NCI-H345 treated with DMSO at 0.1 percent for 48 hours (cell line): ENCODE measurements at regions not wholly inside any gene's neighbourhood (a gene's known extent, or its start where the extent isn't known, plus 50 kb on each side); places are given as distances from the start of the nearest gene placed in this dataset.
"Not testable (repeated sequence)": the region's sequence is repeated elsewhere in the genome, so short reads cannot be mapped to it uniquely, and the experiment has no call there.

ENCODE experiments used
- DNase-seq: peaks from one replicate; lab custom pipeline; 2025; ENCODE audit not compliant: unreplicated experiment; lab: John Stamatoyannopoulos, UW

GRCh38 chr5:23963449-23963848 lies 456.0 kb downstream of the PRDM9 start:
- DNase-seq: no peak

GRCh38 chr5:23977365-23977764 lies 470.0 kb downstream of the PRDM9 start:
- DNase-seq: no peak

GRCh38 chr5:23977997-23978396 lies 470.6 kb downstream of the PRDM9 start:
- no peak for DNase-seq

- no peak for DNase-seq
Observed at GRCh38 chr5:23991406-23991805, 484.0 kb downstream of the PRDM9 start.

DNA sequence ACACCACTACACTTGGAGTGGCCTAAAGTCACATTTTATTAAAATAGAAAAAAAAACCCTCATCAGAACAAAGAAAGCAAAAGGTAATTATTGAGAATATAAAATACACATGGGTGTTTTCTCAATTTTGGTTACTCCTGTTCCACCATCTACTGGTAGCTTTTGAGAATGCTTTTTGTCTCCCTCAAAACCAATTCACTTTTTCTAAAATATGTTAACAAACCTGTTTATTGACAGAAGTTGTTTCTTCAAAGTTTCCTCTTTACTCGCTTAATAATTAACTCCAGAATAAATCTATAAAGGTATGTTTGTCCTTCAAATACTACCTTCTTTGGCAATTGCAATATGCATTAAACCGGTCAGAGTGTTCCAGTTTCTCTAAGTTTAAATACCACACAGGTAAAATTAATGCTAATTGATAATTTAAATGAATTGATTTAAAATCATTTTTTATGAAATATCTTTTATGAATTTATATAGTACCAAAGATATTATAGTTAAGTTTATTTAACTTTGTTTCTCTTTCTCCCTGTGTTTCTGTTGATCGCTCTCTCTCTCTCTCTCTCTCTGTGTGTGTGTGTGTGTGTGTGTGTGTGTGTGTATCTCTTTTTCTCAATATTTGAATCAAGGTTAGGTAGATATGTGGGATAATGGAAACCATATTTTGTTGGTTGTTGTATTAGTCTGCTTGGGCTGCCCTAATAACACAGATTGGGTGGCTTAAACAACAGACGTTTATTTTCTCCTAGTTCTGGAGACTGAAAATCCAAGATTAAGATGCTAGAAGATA lies 487.4 kb downstream of the PRDM9 start:
- DNase-seq: no peak

- no peak for DNase-seq
Observed at GRCh38 chr5:23996525-23996924, 489.1 kb downstream of the PRDM9 start.

DNA sequence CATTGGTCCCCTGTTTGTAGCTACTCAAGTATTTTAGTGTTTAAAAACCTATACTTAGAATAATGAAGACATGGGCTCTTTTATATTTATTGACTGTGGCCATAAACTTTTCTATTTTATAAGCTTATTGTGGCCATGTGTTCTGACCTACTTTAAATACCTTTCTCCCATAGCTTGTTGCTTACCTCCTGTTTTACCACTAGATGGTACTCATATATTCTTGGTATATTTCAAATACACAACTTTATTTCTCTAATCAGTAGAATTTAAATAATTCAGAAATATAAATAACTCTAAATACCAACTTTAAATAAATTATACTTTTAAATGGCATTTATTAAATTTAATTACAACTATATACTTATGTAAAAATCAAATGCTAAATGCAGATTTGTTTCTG lies 498.0 kb downstream of the PRDM9 start:
- no peak for DNase-seq

DNA sequence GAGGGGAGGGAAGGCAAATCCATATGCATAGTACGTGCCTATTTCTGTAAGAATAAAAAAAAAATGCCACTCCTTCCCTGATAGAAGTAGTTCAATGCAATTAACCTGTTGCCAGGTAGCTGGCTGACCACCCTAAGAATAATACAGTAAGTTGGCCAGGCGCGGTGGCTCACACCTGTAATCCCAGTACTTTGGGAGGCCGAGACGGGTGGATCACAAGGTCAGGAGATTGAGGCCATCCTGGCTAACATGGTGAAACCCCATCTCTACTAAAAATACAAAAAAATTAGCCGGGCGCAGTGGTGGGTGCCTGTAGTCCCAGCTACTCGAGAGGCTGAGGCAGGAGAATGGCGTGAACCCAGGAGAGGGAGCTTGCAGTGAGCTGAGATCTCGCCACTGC lies 510.3 kb downstream of the PRDM9 start:
- not testable (repeated sequence) for DNase-seq

- DNase-seq: no peak
Observed at GRCh38 chr5:24026288-24026687, 518.9 kb downstream of the PRDM9 start.

DNA sequence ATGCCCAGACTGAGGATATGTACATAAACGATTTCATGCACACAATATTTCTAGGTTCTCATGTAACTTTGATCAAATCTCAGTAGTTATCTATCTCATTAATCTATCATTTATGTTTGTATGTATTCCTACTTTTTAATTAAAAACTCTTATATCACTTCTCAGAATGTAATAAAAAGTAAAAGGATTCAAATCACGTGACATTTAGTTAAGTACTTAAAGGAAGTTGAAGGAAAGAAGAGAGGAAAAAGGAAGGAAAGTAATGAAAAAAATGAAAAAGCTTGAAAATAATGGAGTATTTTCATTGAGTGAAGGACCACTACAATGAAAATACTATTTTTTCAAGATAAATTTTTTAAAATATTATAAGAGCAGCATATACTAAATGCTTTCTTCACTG lies 535.3 kb downstream of the PRDM9 start:
- DNase-seq: no peak

DNA sequence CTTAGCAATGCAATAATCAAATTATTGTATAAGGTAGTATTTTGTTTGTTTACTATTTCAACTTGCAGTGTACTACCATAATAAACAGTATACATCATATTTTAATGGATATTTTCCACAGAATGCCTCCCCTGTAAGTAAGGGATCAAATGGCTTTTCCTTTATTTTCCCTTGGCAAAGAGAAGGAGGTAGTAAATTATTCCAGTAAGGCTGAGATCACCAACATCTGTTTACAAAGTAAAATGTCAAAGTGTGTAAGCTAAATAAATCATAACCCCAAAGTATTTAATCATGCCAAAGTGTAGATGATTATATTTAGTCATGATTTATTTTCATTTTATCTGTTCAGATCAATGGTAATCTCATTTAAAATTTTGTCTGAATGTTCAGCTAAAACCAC lies 537.6 kb downstream of the PRDM9 start:
- DNase-seq: no peak

DNA sequence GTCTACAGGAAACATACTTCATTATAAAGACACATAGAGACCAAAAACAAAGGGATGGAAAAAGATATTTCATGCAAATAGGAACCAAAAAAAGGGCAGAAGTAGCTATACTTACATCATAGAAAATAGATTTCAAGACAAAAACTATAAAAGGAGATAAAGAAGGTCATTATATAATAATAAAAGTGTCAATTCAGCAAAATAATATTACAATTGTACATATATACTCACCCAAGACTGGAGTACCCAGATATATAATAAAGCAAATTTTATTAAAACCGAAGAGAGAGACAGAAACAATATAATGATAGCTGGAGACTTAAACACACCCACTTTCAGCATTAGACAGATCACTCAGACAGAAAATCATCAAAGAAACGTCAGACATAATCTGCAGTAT lies 546.3 kb downstream of the PRDM9 start:
- DNase-seq: no peak

GRCh38 chr5:24059006-24059405 lies 551.6 kb downstream of the PRDM9 start:
- no peak for DNase-seq

GRCh38 chr5:24059716-24060115 lies 552.3 kb downstream of the PRDM9 start:
- DNase-seq: no peak

GRCh38 chr5:24065779-24066178 lies 558.4 kb downstream of the PRDM9 start:
- DNase-seq: no peak

GRCh38 chr5:24067208-24067607 lies 559.8 kb downstream of the PRDM9 start:
- DNase-seq: no peak

- no peak for DNase-seq
Observed at GRCh38 chr5:24068524-24068923, 561.1 kb downstream of the PRDM9 start.

- no peak for DNase-seq
Observed at GRCh38 chr5:24073107-24073506, 565.7 kb downstream of the PRDM9 start.

GRCh38 chr5:24080046-24080445 lies 564.7 kb downstream of the CDH10 start:
- no peak for DNase-seq

GRCh38 chr5:24094081-24094679 lies 550.6 kb downstream of the CDH10 start:
- DNase-seq: no peak

DNA sequence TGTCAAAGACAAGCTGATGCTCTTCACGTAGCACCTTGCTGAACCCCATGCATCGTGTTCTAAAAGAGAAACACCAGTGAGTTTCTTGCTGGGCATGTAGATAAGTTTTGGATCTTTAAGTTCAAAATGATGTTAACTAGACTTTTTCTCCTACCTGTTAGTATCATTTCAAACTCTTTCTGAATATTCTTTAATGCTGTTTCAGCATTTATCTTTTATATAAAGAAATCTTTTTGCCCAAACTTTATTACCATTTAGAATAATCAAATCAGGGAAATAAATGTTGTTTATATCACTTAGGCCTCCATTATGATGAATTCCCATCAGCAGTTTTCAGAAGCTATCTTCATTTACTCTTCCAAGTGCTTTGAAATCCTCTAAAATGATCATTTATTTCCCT lies 542.8 kb downstream of the CDH10 start:
- DNase-seq: no peak

GRCh38 chr5:24103451-24104023 lies 541.2 kb downstream of the CDH10 start:
- no peak for DNase-seq
